ENCODE measurements at regions not wholly inside any gene's neighbourhood (a gene's known extent, or its start where the extent isn't known, plus 50 kb on each side); places are given as distances from the start of the nearest gene placed in this dataset.

DNA sequence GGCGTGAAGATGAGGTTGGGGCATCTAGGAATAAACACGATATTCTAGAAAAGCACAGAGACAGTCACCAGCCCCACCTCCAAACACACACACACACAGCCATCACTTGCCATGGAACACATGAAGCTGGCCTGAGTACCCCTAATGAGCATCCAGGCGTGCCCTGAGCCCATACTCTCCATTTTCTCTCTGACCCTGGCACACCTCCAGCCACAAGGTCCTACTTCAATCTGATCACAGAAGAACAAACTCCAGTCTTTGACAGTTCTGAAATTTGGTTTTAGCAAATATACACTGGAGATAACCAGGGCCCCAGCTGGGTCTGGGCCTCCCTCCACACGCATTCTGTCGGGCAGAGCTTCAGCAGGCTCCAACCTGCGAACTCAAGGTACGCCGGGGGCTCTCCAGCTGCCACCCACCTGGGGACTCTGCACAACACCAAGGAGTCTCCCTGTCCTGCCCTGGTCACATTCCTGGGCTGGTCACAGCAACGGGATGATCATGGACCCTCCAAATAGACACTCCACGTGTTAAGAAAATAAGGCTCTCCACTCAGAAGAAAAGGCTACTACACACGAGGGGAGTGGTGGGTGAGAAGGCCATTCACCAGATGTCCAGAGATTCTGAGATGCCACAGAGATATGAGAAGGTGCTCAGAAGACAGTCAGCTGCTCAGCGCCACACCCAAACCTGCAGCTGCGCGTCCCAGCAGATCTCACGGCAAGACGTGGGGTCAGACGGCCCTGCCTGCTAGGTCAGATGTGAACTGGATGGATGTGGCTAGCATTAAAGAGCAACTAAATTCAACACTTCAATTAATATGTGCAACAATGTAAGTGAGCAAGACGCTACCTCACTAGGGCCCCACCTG is 57.0 kb upstream of the PNMA1 start:
- no peak overlapping the region for H3K4me3 ChIP-seq (ENCODE audit: low read depth, low read length)
- in situ Hi-C loops (cut with HindIII; ENCODE audit: low sequenced_read_pairs) = no loop called here
- DNase-seq (ENCODE audit: low read depth, low spot score) = no peak
- TF ChIP-seq, protein P1, sequence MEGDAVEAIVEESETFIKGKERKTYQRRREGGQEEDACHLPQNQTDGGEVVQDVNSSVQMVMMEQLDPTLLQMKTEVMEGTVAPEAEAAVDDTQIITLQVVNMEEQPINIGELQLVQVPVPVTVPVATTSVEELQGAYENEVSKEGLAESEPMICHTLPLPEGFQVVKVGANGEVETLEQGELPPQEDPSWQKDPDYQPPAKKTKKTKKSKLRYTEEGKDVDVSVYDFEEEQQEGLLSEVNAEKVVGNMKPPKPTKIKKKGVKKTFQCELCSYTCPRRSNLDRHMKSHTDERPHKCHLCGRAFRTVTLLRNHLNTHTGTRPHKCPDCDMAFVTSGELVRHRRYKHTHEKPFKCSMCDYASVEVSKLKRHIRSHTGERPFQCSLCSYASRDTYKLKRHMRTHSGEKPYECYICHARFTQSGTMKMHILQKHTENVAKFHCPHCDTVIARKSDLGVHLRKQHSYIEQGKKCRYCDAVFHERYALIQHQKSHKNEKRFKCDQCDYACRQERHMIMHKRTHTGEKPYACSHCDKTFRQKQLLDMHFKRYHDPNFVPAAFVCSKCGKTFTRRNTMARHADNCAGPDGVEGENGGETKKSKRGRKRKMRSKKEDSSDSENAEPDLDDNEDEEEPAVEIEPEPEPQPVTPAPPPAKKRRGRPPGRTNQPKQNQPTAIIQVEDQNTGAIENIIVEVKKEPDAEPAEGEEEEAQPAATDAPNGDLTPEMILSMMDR (IDR thresholded peaks at IDR 0.05; ENCODE audit: low read depth, low read length) = no peak

DNA sequence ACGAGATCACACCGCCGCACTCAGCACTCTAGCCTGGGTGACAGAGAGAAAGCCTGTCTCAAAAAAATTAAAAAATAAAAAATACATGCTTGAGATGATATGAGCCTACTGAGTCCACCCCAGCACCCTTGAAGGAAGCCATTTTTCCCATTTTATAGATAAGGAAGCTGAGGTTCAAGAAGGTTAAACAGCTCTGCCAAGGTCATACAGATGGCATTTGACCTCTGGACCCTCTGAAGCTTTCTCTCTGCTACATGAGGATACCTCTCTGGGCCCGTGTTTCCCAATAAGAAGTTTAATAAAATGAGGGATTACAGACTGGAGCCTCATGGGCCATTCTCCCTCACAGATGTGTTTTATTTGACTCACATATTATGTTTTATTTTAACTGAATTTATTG is 53.9 kb upstream of the PNMA1 start:
- DNase-seq (ENCODE audit: low read depth, low spot score) = no peak
- TF ChIP-seq, protein P1 (IDR thresholded peaks at IDR 0.05; ENCODE audit: low read depth, low read length) = no peak
- no peak overlapping the region for H3K4me3 ChIP-seq (ENCODE audit: low read depth, low read length)
- in situ Hi-C loops (cut with HindIII; ENCODE audit: low sequenced_read_pairs) = no loop called here

DNA sequence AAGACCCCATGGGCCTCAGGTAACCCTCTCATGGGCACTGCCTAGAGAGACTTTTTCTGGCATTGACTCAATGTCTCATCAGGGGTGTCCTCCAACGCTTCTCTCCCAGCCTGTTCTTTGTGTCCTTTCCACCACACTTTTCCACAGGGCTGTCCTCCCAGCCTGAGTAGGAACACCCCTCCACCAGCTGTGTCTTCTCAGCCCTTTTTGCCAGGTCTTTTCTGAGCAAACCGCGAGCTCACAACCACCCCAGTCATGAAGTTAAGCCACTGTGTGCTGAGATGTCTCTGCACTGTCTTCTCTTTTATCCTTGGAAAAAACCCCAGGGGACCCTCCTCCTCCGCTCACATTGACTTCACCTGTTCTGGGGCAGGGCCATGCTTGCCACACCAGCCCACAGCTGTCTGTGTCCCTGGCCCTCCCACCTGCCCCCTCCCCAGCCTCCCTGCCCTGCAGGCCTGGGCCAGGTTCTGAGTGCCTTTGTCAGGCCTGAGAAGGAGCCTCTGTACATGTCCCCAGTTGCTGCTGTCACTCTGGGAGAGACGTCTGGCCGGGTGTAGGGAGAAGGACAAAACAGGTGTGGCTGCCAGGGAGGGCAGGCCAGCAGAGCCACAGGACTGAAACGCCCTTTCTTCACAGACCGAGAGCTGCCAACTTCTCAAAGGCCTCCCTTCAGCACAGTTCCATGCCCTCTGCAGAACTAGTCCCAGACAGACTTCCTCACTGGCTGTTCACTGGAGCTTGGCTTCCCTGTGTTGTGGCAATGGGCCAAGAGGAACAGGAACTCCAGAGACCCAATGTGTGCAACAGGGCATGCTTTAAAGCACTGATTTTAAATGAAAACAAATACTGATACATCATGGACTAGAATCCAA is 50.5 kb upstream of the PNMA1 start:
- no peak overlapping the region for H3K4me3 ChIP-seq (ENCODE audit: low read depth, low read length)
- in situ Hi-C loops (cut with HindIII; ENCODE audit: low sequenced_read_pairs) = no loop called here
- no peak for DNase-seq (ENCODE audit: low read depth, low spot score)
- TF ChIP-seq, protein P1 (IDR thresholded peaks at IDR 0.05; ENCODE audit: low read depth, low read length) = no peak

All from astrocyte of the spinal cord (primary cell).